H1 (cell line): ENCODE measurements at regions not wholly inside any gene's neighbourhood (a gene's known extent, or its start where the extent isn't known, plus 50 kb on each side); places are given as distances from the start of the nearest gene placed in this dataset.

Experiments used
- EZH2 ChIP-seq: fragments of 200-600 bp; sonication (generic); IDR thresholded peaks from 2 replicates; pipeline ENCODE4 v1.7.1; 2012; ENCODE audit warnings: low read depth, mild to moderate bottlenecking, moderate library complexity, low read length, inconsistent platforms; ENCODE audit not compliant: severe bottlenecking
- KDM5A ChIP-seq: fragments of 200-600 bp; IDR thresholded peaks from 2 replicates; pipeline ENCODE4 v1.7.1; 2012; ENCODE audit warnings: mild to moderate bottlenecking, low read length, inconsistent platforms, mixed read lengths
- POLR2A ChIP-seq, 2 experiments: IDR thresholded peaks; 1 replicate in 1 of 2; 2 replicates in 1 of 2; pipeline ENCODE4 v1.6.1; 2011; ENCODE audit warnings: low read depth in 2 of 2, low read length in 2 of 2, mild to moderate bottlenecking in 2 of 2; ENCODE audit errors: control extremely low read depth in 1 of 2

DNA sequence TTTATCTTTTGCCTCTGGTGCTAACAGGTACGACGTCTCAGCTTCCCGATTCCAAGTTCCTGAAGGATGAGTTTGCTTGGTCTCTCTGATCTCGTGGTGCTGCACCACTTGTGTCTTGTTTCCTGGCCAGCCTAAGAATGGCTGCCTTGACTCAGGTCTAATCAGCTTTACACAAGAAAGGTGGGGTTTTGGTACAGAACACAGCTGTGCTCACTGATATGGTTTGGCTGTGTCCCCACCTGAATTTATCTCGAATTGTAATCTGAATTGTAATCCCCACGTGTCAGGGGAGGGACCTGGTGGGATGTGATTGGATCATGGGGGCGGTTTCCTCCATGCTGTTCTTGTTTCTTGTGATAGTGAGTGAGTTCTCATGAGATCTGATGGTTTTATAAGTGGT is 305.3 kb upstream of the NOCT start:
- no peak for TF ChIP-seq EZH2
- TF ChIP-seq POLR2A (IDR thresholded peaks at IDR 0.05; ENCODE audit: control extremely low read depth in 1 of 2, low read depth in 2 of 2, low read length in 2 of 2): no peak
- no peak for TF ChIP-seq KDM5A
